ENCODE measurements at regions not wholly inside any gene's neighbourhood (a gene's known extent, or its start where the extent isn't known, plus 50 kb on each side); places are given as distances from the start of the nearest gene placed in this dataset.
"Not testable (repeated sequence)": the region's sequence is repeated elsewhere in the genome, so short reads cannot be mapped to it uniquely, and the experiment has no call there.

GRCh38 chr3:89533275-89533674 is 425.9 kb downstream of the EPHA3 start:
- DNase-seq = no peak

GRCh38 chr3:89554587-89554986 is 447.2 kb downstream of the EPHA3 start:
- not testable (repeated sequence) for DNase-seq

- no peak for DNase-seq
Measured at GRCh38 chr3:89558711-89559110, 451.3 kb downstream of the EPHA3 start.

- no peak for DNase-seq
Measured at GRCh38 chr3:89560568-89560967, 453.1 kb downstream of the EPHA3 start.

GRCh38 chr3:89562373-89562772 is 455.0 kb downstream of the EPHA3 start:
- DNase-seq = no peak

GRCh38 chr3:89565098-89565497 is 457.7 kb downstream of the EPHA3 start:
- no peak for DNase-seq

GRCh38 chr3:89570465-89570864 is 463.0 kb downstream of the EPHA3 start:
- DNase-seq = no peak

GRCh38 chr3:89571298-89571697 is 463.9 kb downstream of the EPHA3 start:
- DNase-seq = no peak

- DNase-seq = no peak
Measured at GRCh38 chr3:89571707-89572106, 464.3 kb downstream of the EPHA3 start.

GRCh38 chr3:89572261-89572660 is 464.8 kb downstream of the EPHA3 start:
- DNase-seq = no peak

GRCh38 chr3:89576417-89576816 is 469.0 kb downstream of the EPHA3 start:
- no peak for DNase-seq

- DNase-seq = no peak
Measured at GRCh38 chr3:89577637-89578530, 470.5 kb downstream of the EPHA3 start.

- DNase-seq = no peak
Measured at GRCh38 chr3:89580859-89581258, 473.4 kb downstream of the EPHA3 start.

GRCh38 chr3:89584398-89584797 is 477.0 kb downstream of the EPHA3 start:
- no peak for DNase-seq

GRCh38 chr3:89586256-89586655 is 478.8 kb downstream of the EPHA3 start:
- no peak for DNase-seq

- DNase-seq = no peak
Measured at GRCh38 chr3:89586676-89587075, 479.3 kb downstream of the EPHA3 start.

- DNase-seq = no peak
Measured at GRCh38 chr3:89606151-89606550, 498.7 kb downstream of the EPHA3 start.

GRCh38 chr3:89612027-89612426 is 504.6 kb downstream of the EPHA3 start:
- no peak for DNase-seq

GRCh38 chr3:89613241-89613640 is 505.8 kb downstream of the EPHA3 start:
- DNase-seq = no peak

- no peak for DNase-seq
Measured at GRCh38 chr3:89617706-89618105, 510.3 kb downstream of the EPHA3 start.

- no peak for DNase-seq
Measured at GRCh38 chr3:89619263-89619662, 511.8 kb downstream of the EPHA3 start.

- DNase-seq = no peak
Measured at GRCh38 chr3:89622063-89622700, 514.8 kb downstream of the EPHA3 start.

- no peak for DNase-seq
Measured at GRCh38 chr3:89624494-89624893, 517.1 kb downstream of the EPHA3 start.

- DNase-seq = no peak
Measured at GRCh38 chr3:89625945-89626344, 518.5 kb downstream of the EPHA3 start.

Data from NCI-H2029 (cell line).